Uterus (tissue), 2 donors: ENCODE measurements at regions not wholly inside any gene's neighbourhood (a gene's known extent, or its start where the extent isn't known, plus 50 kb on each side); places are given as distances from the start of the nearest gene placed in this dataset.

Experiments
- POLR2A ChIP-seq, 2 donors: fragments of 450-650 bp; IDR thresholded peaks; one replicate each; pipeline ENCODE4 v1.6.1; 2016; ENCODE audit warnings: antibody characterized with exemption in 2 of 2, mild to moderate bottlenecking in 1 of 2, moderate library complexity in 1 of 2
- TF ChIP-seq, protein P1 (sequence below), 4 experiments: fragments of 200-600 bp in 2 of 4; fragments of 450-650 bp in 2 of 4; sonication (generic) in 2 of 4; IDR thresholded peaks; one replicate each; pipeline ENCODE4 v1.5.1; 2016 to 2019; ENCODE audit warnings: antibody characterized with exemption in 4 of 4, mild to moderate bottlenecking in 2 of 4, moderate library complexity in 1 of 4

DNA sequence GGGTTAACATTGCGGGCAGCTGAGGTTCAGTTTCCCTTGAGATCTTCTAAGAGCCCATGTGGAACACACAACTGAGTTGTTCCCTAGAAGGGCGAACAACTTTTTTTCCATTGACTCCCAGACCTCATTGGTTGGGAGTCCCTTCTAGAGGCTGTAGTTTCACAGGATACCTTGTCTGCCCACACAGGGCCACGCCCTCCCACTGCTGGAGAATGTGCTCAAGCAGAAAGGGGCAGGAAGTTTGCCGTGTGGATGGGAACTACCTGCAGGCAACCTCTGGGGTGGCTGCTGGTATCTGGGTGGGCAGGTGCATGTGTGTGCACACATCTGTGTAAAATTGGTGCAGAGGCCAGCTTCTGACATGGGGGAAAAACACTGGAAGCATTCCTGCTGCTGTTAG is 178.8 kb upstream of the PSMD7 start:
- TF ChIP-seq, protein P1, sequence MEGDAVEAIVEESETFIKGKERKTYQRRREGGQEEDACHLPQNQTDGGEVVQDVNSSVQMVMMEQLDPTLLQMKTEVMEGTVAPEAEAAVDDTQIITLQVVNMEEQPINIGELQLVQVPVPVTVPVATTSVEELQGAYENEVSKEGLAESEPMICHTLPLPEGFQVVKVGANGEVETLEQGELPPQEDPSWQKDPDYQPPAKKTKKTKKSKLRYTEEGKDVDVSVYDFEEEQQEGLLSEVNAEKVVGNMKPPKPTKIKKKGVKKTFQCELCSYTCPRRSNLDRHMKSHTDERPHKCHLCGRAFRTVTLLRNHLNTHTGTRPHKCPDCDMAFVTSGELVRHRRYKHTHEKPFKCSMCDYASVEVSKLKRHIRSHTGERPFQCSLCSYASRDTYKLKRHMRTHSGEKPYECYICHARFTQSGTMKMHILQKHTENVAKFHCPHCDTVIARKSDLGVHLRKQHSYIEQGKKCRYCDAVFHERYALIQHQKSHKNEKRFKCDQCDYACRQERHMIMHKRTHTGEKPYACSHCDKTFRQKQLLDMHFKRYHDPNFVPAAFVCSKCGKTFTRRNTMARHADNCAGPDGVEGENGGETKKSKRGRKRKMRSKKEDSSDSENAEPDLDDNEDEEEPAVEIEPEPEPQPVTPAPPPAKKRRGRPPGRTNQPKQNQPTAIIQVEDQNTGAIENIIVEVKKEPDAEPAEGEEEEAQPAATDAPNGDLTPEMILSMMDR (IDR thresholded peaks at IDR 0.05), result no peak
- no peak for TF ChIP-seq POLR2A (IDR thresholded peaks at IDR 0.05)
